ENCODE measurements at regions not wholly inside any gene's neighbourhood (a gene's known extent, or its start where the extent isn't known, plus 50 kb on each side); places are given as distances from the start of the nearest gene placed in this dataset.

DNA sequence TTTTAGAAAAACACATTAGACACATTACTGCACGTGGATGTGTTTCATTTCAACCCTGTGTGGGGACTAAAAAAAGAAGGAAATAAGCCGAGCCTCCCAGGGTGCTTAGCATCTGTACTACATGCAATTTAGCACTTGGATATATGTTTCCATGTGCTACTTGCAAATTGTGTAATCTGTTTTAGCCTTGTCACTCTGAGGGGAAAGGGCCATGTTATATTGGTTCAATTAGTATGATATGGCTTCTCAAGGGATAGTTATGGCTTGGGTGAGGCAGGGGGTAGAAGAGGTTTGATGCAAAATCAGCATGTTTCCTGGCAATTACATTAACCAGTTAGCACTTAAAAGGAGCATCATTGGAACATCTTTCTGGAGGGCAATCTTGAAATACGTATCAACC is 353.5 kb upstream of the GOT2 start:
- no peak overlapping the region for H3K4me3 ChIP-seq (ENCODE audit: low read depth, low read length)
- in situ Hi-C loops (cut with HindIII; ENCODE audit: low sequenced_read_pairs), result no loop called here
- no peak for DNase-seq (ENCODE audit: low read depth)
- TF ChIP-seq, protein P1, sequence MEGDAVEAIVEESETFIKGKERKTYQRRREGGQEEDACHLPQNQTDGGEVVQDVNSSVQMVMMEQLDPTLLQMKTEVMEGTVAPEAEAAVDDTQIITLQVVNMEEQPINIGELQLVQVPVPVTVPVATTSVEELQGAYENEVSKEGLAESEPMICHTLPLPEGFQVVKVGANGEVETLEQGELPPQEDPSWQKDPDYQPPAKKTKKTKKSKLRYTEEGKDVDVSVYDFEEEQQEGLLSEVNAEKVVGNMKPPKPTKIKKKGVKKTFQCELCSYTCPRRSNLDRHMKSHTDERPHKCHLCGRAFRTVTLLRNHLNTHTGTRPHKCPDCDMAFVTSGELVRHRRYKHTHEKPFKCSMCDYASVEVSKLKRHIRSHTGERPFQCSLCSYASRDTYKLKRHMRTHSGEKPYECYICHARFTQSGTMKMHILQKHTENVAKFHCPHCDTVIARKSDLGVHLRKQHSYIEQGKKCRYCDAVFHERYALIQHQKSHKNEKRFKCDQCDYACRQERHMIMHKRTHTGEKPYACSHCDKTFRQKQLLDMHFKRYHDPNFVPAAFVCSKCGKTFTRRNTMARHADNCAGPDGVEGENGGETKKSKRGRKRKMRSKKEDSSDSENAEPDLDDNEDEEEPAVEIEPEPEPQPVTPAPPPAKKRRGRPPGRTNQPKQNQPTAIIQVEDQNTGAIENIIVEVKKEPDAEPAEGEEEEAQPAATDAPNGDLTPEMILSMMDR (IDR thresholded peaks at IDR 0.05; ENCODE audit: low read depth, low read length, missing control alignments), result no peak

DNA sequence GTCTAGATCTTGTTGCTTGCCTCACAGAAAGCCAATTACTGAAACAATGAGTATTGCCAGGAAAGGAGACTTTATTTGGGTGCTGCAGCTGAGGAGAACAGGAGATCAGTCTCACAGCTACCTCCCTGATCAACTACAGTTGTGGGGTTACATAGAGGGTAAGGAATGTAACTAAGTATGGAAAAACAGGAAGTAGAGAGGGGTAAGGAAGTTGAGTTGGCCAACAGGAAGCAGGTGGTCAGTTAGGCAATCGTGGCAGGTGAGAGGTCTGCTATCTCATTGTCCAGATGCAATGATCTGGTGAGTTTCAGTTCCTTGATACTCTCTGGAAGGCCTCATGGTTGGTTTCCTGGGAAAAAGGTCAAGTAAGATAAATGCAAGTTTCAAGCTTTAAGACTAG is 333.1 kb upstream of the GOT2 start:
- TF ChIP-seq, protein P1 (IDR thresholded peaks at IDR 0.05; ENCODE audit: low read depth, low read length, missing control alignments), result no peak
- H3K4me3 ChIP-seq (ENCODE audit: low read depth, low read length), result no peak overlapping the region
- no peak for DNase-seq (ENCODE audit: low read depth)
- in situ Hi-C loops (cut with HindIII; ENCODE audit: low sequenced_read_pairs), result no loop called here

DNA sequence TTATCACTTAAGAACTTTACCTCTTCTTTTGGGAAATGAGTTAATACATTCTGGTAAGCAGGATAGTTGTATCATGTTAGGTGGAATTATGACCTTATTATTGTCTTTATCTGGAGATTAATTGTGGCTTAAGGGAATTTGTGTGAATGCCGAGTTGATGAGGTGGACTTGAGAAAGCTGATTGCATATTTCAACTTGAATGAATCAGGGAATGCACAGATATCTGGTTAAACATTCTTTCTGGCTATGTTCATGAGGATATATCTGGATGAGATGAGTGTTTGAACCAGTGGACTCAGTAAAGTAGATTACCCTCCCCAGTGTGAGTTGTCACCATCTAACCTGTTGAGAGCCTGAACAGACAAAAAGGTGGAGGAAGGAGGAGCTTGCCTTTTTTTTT is 326.1 kb upstream of the GOT2 start:
- DNase-seq (ENCODE audit: low read depth), result peak; percentile 39
- H3K4me3 ChIP-seq (ENCODE audit: low read depth, low read length), result no peak overlapping the region
- in situ Hi-C loops (cut with HindIII; ENCODE audit: low sequenced_read_pairs), result no loop called here
- TF ChIP-seq, protein P1 (IDR thresholded peaks at IDR 0.05; ENCODE audit: low read depth, low read length, missing control alignments), result no peak

- TF ChIP-seq, protein P1 (IDR thresholded peaks at IDR 0.05; ENCODE audit: low read depth, low read length, missing control alignments), result no peak
- no peak overlapping the region for H3K4me3 ChIP-seq (ENCODE audit: low read depth, low read length)
- DNase-seq (ENCODE audit: low read depth), result no peak
- in situ Hi-C loops (cut with HindIII; ENCODE audit: low sequenced_read_pairs), result no loop called here
Measured at GRCh38 chr16:59058250-59058649, 324.1 kb upstream of the GOT2 start.

DNA sequence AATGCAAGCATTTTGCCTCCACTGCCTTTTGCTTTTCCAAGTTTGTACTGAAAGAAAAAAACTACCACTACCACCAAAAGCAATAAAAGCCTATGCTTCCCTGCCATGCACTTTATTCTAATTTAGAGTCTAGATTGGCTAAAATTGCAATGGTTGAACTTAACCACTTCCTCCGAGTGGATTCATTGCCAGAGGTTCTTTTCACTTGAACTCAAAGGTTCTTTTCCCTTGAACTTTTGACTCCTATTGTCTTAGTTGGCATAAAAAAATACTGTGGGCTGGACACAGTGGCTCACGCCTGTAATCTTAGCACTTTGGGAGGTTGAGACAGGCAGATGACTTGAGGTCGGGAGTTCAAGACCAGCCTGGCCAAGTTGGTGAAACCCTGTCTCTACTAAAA is 319.8 kb upstream of the GOT2 start:
- DNase-seq (ENCODE audit: low read depth), result no peak
- in situ Hi-C loops (cut with HindIII; ENCODE audit: low sequenced_read_pairs), result no loop called here
- H3K4me3 ChIP-seq (ENCODE audit: low read depth, low read length), result no peak overlapping the region
- TF ChIP-seq, protein P1 (IDR thresholded peaks at IDR 0.05; ENCODE audit: low read depth, low read length, missing control alignments), result no peak

- in situ Hi-C loops (cut with HindIII; ENCODE audit: low sequenced_read_pairs), result no loop called here
- no peak overlapping the region for H3K4me3 ChIP-seq (ENCODE audit: low read depth, low read length)
- DNase-seq (ENCODE audit: low read depth), result no peak
- TF ChIP-seq, protein P1 (IDR thresholded peaks at IDR 0.05; ENCODE audit: low read depth, low read length, missing control alignments), result no peak
Measured at GRCh38 chr16:59052231-59052630, 318.1 kb upstream of the GOT2 start.

DNA sequence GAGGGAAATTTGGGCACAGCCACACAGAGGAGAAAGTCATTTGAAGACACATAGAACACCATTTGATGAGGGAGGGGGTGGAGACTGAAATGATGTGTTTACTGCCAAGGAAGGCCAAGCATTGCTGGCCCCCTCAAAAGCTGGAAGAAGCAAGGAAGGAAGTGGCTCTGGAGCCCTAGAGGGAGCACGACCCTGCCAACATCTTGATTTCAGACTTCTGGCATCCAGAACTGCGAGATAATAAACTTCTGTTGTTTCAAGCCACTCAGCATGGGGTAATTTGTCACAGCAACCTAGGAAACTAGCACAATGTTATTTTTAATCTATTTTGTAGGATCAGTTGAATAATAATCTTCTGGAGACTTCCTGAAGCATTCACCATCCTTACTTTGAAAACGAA is 314.8 kb upstream of the GOT2 start:
- in situ Hi-C loops (cut with HindIII; ENCODE audit: low sequenced_read_pairs), result no loop called here
- TF ChIP-seq, protein P1 (IDR thresholded peaks at IDR 0.05; ENCODE audit: low read depth, low read length, missing control alignments), result no peak
- no peak overlapping the region for H3K4me3 ChIP-seq (ENCODE audit: low read depth, low read length)
- no peak for DNase-seq (ENCODE audit: low read depth)
